GM12878 (cell line): ENCODE measurements at regions not wholly inside any gene's neighbourhood (a gene's known extent, or its start where the extent isn't known, plus 50 kb on each side); places are given as distances from the start of the nearest gene placed in this dataset.

Experiments used
- ATAC-seq: fragments of 200-7000 bp; cut with Tn5 transposase; 3 replicates; pipeline ENCODE4 v1.9.1; 2020; ENCODE audit warnings: mild to moderate bottlenecking, moderate library complexity
- BruUV-seq: library from RNA; stranded (reverse); fragments of 400-500 nt; replicated peaks from 2 replicates; lab custom pipeline; 2021; lab: Mats Ljungman, UMichigan
- CTCF ChIA-PET: fragments of 300-600 bp; sonication (Branson Sonifier 250); formaldehyde crosslinking; extraction: SDS; loops from one replicate; lab custom pipeline; 2021; ENCODE audit warnings: inconsistent platforms; lab: Yijun Ruan, JAX
- POLR2A ChIA-PET: fragments of 350-600 bp; formaldehyde crosslinking; extraction: SDS; loops from one replicate; lab custom pipeline; 2021; ENCODE audit warnings: inconsistent platforms; lab: Charles Lee
- RAD21 ChIA-PET: fragments of 300-600 bp; sonication (Branson Sonifier 250); formaldehyde crosslinking; loops from one replicate; lab custom pipeline; 2023; ENCODE audit warnings: antibody characterized with exemption; ENCODE audit not compliant: unreplicated experiment; lab: Charles Lee
- SMC1A ChIA-PET: fragments of 300-600 bp; sonication (Branson Sonifier 250); formaldehyde crosslinking; loops from one replicate; lab custom pipeline; 2023; ENCODE audit not compliant: unreplicated experiment, uncharacterized antibody; lab: Charles Lee
- DNase-seq: peaks from one replicate; pipeline ENCODE4 v3.0.0-alpha.2; 2011; ENCODE audit warnings: low read depth, low spot score
- FAIRE-seq: peaks from 3 replicates; lab custom pipeline; 2011; peaks lifted over from hg19 to GRCh38; lab: Jason Lieb, UNC
- H2AFZ ChIP-seq: 2 replicates; pipeline ENCODE4 v1.6.0; 2011; ENCODE audit warnings: low read depth, low read length, control low read depth; ENCODE audit not compliant: control insufficient read depth
- H3K27ac ChIP-seq: 2 replicates; pipeline ENCODE4 v1.5.1; 2011; ENCODE audit warnings: control low read depth; ENCODE audit not compliant: control insufficient read depth, insufficient read depth
- H3K27me3 ChIP-seq, 2 experiments: replicated peaks in 1 of 2; 2 replicates each; pipeline versions ENCODE4 v1.6.0 to v1.6.1; 2011; ENCODE audit warnings: low read length in 1 of 2; ENCODE audit not compliant: control insufficient read depth in 2 of 2, insufficient read depth in 2 of 2
- H3K36me3 ChIP-seq, 2 experiments: 2 replicates each; pipeline ENCODE4 v1.5.1; 2011; ENCODE audit warnings: low read length in 1 of 2; ENCODE audit not compliant: control insufficient read depth in 2 of 2, insufficient read depth in 2 of 2
- H3K4me1 ChIP-seq: 2 replicates; pipeline ENCODE4 v1.6.1; 2011; ENCODE audit warnings: mild to moderate bottlenecking, low read length, moderate library complexity, mixed read lengths; ENCODE audit not compliant: control insufficient read depth, insufficient read depth
- H3K4me2 ChIP-seq: 2 replicates; pipeline ENCODE4 v1.6.0; 2011; ENCODE audit warnings: control low read depth; ENCODE audit not compliant: control insufficient read depth, insufficient read depth
- H3K4me3 ChIP-seq: fragments of 200-600 bp; sonication (generic); 2 replicates; pipeline ENCODE4 v1.5.1; 2016
- H3K79me2 ChIP-seq: 2 replicates; pipeline ENCODE4 v1.6.0; 2011; ENCODE audit warnings: low read length; ENCODE audit not compliant: control insufficient read depth, insufficient read depth
- H3K9ac ChIP-seq: 2 replicates; pipeline ENCODE4 v1.8.0; 2011; ENCODE audit warnings: low read length, control low read depth, mixed read lengths; ENCODE audit not compliant: control insufficient read depth, insufficient read depth
- H3K9me3 ChIP-seq: replicated peaks from 3 replicates; pipeline ENCODE4 v1.5.1; 2011; ENCODE audit warnings: mild to moderate bottlenecking, low read length; ENCODE audit not compliant: control insufficient read depth, insufficient read depth
- H4K20me1 ChIP-seq: 2 replicates; pipeline ENCODE4 v1.6.0; 2011; ENCODE audit not compliant: control insufficient read depth, insufficient read depth
- ATF3 ChIP-seq: IDR thresholded peaks from 2 replicates; pipeline ENCODE4 v1.6.1; 2011; ENCODE audit warnings: low read depth, mild to moderate bottlenecking, low read length, moderate library complexity, borderline replicate concordance; ENCODE audit errors: extremely low read depth
- CEBPB ChIP-seq, 2 experiments: fragments of 150-350 bp in 1 of 2; IDR thresholded peaks; 2 replicates each; pipeline ENCODE4 v1.6.1; 2012 to 2014; ENCODE audit warnings: low read depth in 2 of 2, low read length in 2 of 2, borderline replicate concordance in 1 of 2, inconsistent platforms in 1 of 2
- E2F8 ChIP-seq: fragments of 450-650 bp; IDR thresholded peaks from 2 replicates; pipeline ENCODE4 v1.6.1; 2018; ENCODE audit warnings: mild to moderate bottlenecking, low read depth, moderate library complexity; ENCODE audit not compliant: partially characterized antibody
- GATAD2B ChIP-seq: fragments of 450-650 bp; conservative IDR thresholded peaks from 2 replicates; pipeline ENCODE4 v1.6.1; 2017; ENCODE audit warnings: low read depth, mild to moderate bottlenecking, moderate library complexity
- IKZF1 ChIP-seq: fragments of 450-650 bp; conservative IDR thresholded peaks from 2 replicates; pipeline ENCODE4 v1.6.1; 2017; ENCODE audit warnings: antibody characterized with exemption, mild to moderate bottlenecking
- NFYA ChIP-seq: IDR thresholded peaks from 2 replicates; pipeline ENCODE4 v1.6.1; 2011; ENCODE audit warnings: low read depth, mild to moderate bottlenecking, low read length, improper control_type of control experiment, borderline replicate concordance
- NR2C1 ChIP-seq: fragments of 450-650 bp; IDR thresholded peaks from 2 replicates; pipeline ENCODE4 v1.6.1; 2017; ENCODE audit warnings: antibody characterized with exemption, mild to moderate bottlenecking, moderate library complexity
- PML ChIP-seq: IDR thresholded peaks from 2 replicates; pipeline ENCODE4 v1.6.1; 2012; ENCODE audit warnings: low read length, inconsistent platforms
- POLR2AphosphoS2 ChIP-seq: IDR thresholded peaks from 2 replicates; pipeline ENCODE4 v1.6.1; 2011; ENCODE audit warnings: low read depth, mild to moderate bottlenecking, low read length, improper control_type of control experiment, moderate library complexity
- TCF7 ChIP-seq: IDR thresholded peaks from 2 replicates; pipeline ENCODE4 v1.6.1; 2014; ENCODE audit warnings: antibody characterized with exemption, borderline replicate concordance
- WGBS: methylation state at CpG from one replicate; pipeline ENCODE4 v1.1.6; 2016; ENCODE audit warnings: low lambda C conversion rate; ENCODE audit not compliant: insufficient replicate concordance, insufficient coverage; ENCODE audit errors: missing lambda C conversion rate; 5-methylcytosine and 5-hydroxymethylcytosine counted together
- in situ Hi-C: fragments of 300-500 bp; cut with MboI; formaldehyde crosslinking; loops from 9 replicates; pipeline ENCODE4 v1.14.3; 2018; ENCODE audit warnings: mixed read lengths
- intact Hi-C: fragments of 100-400 bp; cut with micrococcal nuclease; formaldehyde crosslinking; loops from one replicate; pipeline ENCODE4 v1.14.2; 2022; ENCODE audit not compliant: unreplicated experiment
- TF ChIP-seq, protein P1 (sequence below), 3 experiments: IDR thresholded peaks in 2 of 3; conservative IDR thresholded peaks in 1 of 3; 2 replicates each; pipeline ENCODE4 v1.5.1; 2011; ENCODE audit warnings: low read depth in 3 of 3, low read length in 3 of 3, mild to moderate bottlenecking in 3 of 3, control low read depth in 2 of 3, moderate library complexity in 2 of 3, inconsistent platforms in 1 of 3, mixed read lengths in 1 of 3; ENCODE audit not compliant: control insufficient read depth in 2 of 3, insufficient read depth in 1 of 3; ENCODE audit errors: extremely low read depth in 1 of 3
- TF ChIP-seq, protein P2 (sequence below): fragments of 150-350 bp; IDR thresholded peaks from 2 replicates; pipeline ENCODE4 v1.6.1; 2016; ENCODE audit warnings: low read depth, low read length
- TF ChIP-seq, protein P3 (sequence below): fragments of 450-650 bp; IDR thresholded peaks from 2 replicates; pipeline ENCODE4 v1.6.1; 2017; ENCODE audit warnings: mild to moderate bottlenecking, low read depth, inconsistent platforms; ENCODE audit not compliant: poor library complexity, severe bottlenecking

DNA sequence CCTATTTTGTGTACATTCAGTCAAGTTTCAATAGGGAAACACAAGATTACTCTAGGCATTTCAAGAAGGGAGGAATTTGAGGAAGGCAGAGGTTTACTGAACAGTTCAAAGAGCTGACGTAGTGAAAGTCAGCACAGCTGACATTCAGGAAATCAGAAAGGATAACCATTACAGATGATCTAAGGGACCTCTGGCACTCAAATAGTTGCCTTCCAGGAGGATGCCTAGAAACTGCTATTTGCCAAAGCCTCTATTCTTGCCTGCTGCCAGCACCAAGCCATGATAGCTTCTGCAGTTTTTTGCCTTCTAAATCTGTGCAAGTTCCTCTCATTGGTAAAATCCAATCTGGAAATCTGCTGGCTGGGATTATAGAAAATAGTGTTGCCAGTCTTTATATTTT is 373.1 kb downstream of the CSNK1G3 start:
- no peak overlapping the region for H3K9ac ChIP-seq
- CTCF ChIA-PET = no interaction called here
- FAIRE-seq = no peak
- POLR2A ChIA-PET = no interaction called here
- RAD21 ChIA-PET = no interaction called here
- H3K4me3 ChIP-seq = no peak overlapping the region
- no peak overlapping the region for H2AFZ ChIP-seq
- H4K20me1 ChIP-seq = no peaks in the 10 kb centered on the region
- intact Hi-C loops = no loop called here
- SMC1A ChIA-PET = no interaction called here
- H3K79me2 ChIP-seq = no peaks in the 10 kb centered on the region
- in situ Hi-C loops = no loop called here
- no peaks in the 10 kb centered on the region for H3K4me1 ChIP-seq
- H3K27ac ChIP-seq = no peak overlapping the region
- H3K27me3 ChIP-seq = no peaks in the 10 kb centered on the region
- WGBS = 58% methylated on average over 1 of the region's 1 CpG
- H3K4me2 ChIP-seq = no peak overlapping the region
- no peak for DNase-seq
- no peaks in the 10 kb centered on the region for H3K36me3 ChIP-seq
- no TSS peak for BruUV-seq
- H3K9me3 ChIP-seq = no peaks in the 10 kb centered on the region
- ATAC-seq = no peak
- TF ChIP-seq IKZF1 (no peak), POLR2AphosphoS2 (no peak), GATAD2B (no peak), TCF7 (no peak), NFYA (no peak), PML (no peak), CEBPB (IDR thresholded peaks at IDR 0.05; ENCODE audit: borderline replicate concordance in 1 of 2, low read depth in 2 of 2, low read length in 2 of 2) (no peak), E2F8 (no peak), NR2C1 (no peak), ATF3 (no peak)
- TF ChIP-seq, protein P1, sequence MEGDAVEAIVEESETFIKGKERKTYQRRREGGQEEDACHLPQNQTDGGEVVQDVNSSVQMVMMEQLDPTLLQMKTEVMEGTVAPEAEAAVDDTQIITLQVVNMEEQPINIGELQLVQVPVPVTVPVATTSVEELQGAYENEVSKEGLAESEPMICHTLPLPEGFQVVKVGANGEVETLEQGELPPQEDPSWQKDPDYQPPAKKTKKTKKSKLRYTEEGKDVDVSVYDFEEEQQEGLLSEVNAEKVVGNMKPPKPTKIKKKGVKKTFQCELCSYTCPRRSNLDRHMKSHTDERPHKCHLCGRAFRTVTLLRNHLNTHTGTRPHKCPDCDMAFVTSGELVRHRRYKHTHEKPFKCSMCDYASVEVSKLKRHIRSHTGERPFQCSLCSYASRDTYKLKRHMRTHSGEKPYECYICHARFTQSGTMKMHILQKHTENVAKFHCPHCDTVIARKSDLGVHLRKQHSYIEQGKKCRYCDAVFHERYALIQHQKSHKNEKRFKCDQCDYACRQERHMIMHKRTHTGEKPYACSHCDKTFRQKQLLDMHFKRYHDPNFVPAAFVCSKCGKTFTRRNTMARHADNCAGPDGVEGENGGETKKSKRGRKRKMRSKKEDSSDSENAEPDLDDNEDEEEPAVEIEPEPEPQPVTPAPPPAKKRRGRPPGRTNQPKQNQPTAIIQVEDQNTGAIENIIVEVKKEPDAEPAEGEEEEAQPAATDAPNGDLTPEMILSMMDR (IDR thresholded peaks at IDR 0.05 in 2 of 3, conservative IDR thresholded peaks at IDR 0.05 in 1 of 3; ENCODE audit: control insufficient read depth in 2 of 3, extremely low read depth in 1 of 3, insufficient read depth in 1 of 3, low read depth in 3 of 3, low read length in 3 of 3) = no peak
- TF ChIP-seq, protein P2, sequence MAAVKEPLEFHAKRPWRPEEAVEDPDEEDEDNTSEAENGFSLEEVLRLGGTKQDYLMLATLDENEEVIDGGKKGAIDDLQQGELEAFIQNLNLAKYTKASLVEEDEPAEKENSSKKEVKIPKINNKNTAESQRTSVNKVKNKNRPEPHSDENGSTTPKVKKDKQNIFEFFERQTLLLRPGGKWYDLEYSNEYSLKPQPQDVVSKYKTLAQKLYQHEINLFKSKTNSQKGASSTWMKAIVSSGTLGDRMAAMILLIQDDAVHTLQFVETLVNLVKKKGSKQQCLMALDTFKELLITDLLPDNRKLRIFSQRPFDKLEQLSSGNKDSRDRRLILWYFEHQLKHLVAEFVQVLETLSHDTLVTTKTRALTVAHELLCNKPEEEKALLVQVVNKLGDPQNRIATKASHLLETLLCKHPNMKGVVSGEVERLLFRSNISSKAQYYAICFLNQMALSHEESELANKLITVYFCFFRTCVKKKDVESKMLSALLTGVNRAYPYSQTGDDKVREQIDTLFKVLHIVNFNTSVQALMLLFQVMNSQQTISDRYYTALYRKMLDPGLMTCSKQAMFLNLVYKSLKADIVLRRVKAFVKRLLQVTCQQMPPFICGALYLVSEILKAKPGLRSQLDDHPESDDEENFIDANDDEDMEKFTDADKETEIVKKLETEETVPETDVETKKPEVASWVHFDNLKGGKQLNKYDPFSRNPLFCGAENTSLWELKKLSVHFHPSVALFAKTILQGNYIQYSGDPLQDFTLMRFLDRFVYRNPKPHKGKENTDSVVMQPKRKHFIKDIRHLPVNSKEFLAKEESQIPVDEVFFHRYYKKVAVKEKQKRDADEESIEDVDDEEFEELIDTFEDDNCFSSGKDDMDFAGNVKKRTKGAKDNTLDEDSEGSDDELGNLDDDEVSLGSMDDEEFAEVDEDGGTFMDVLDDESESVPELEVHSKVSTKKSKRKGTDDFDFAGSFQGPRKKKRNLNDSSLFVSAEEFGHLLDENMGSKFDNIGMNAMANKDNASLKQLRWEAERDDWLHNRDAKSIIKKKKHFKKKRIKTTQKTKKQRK = no peak
- TF ChIP-seq, protein P3, sequence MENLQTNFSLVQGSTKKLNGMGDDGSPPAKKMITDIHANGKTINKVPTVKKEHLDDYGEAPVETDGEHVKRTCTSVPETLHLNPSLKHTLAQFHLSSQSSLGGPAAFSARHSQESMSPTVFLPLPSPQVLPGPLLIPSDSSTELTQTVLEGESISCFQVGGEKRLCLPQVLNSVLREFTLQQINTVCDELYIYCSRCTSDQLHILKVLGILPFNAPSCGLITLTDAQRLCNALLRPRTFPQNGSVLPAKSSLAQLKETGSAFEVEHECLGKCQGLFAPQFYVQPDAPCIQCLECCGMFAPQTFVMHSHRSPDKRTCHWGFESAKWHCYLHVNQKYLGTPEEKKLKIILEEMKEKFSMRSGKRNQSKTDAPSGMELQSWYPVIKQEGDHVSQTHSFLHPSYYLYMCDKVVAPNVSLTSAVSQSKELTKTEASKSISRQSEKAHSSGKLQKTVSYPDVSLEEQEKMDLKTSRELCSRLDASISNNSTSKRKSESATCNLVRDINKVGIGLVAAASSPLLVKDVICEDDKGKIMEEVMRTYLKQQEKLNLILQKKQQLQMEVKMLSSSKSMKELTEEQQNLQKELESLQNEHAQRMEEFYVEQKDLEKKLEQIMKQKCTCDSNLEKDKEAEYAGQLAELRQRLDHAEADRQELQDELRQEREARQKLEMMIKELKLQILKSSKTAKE = no peak
